Astrocyte of the spinal cord (primary cell): ENCODE measurements at regions not wholly inside any gene's neighbourhood (a gene's known extent, or its start where the extent isn't known, plus 50 kb on each side); places are given as distances from the start of the nearest gene placed in this dataset.

ENCODE experiments used
- DNase-seq: peaks from one replicate; pipeline ENCODE4 v3.0.0; 2011; ENCODE audit warnings: low read depth, low spot score
- H3K4me3 ChIP-seq: 2 replicates; pipeline ENCODE4 v1.5.1; 2011; ENCODE audit warnings: low read depth, mild to moderate bottlenecking, low read length, moderate library complexity
- CTCF ChIP-seq: IDR thresholded peaks from 2 replicates; pipeline ENCODE4 v1.5.1; 2012; ENCODE audit warnings: low read depth, mild to moderate bottlenecking, low read length, inconsistent platforms
- in situ Hi-C: cut with HindIII; loops from 2 replicates; pipeline ENCODE4 v1.10.0; 2017; ENCODE audit warnings: low sequenced_read_pairs

GRCh38 chr4:136967069-136967468 lies 565.2 kb downstream of the PCDH18 start:
- in situ Hi-C loops: no loop called here
- H3K4me3 ChIP-seq: no peak overlapping the region
- TF ChIP-seq CTCF: no peak
- DNase-seq: no peak

- in situ Hi-C loops: no loop called here
- no peak for TF ChIP-seq CTCF
- DNase-seq: no peak
- no peak overlapping the region for H3K4me3 ChIP-seq
Observed at GRCh38 chr4:136965478-136965877, 566.8 kb downstream of the PCDH18 start.

- in situ Hi-C loops: no loop called here
- TF ChIP-seq CTCF: no peak
- no peak overlapping the region for H3K4me3 ChIP-seq
- no peak for DNase-seq
Observed at GRCh38 chr4:136962868-136963267, 569.4 kb downstream of the PCDH18 start.

GRCh38 chr4:136946307-136946907 lies 585.9 kb downstream of the PCDH18 start:
- DNase-seq: no peak

GRCh38 chr4:136939781-136940180 lies 592.5 kb downstream of the PCDH18 start:
- DNase-seq: no peak
- TF ChIP-seq CTCF: no peak
- in situ Hi-C loops: no loop called here
- H3K4me3 ChIP-seq: no peak overlapping the region

More at GRCh38 chr4:136946307-136946907, 585.9 kb downstream of the PCDH18 start:
- TF ChIP-seq CTCF: no peak
- in situ Hi-C loops: no loop called here
- no peak overlapping the region for H3K4me3 ChIP-seq

- H3K4me3 ChIP-seq: no peak overlapping the region
- no peak for DNase-seq
- TF ChIP-seq CTCF: no peak
- in situ Hi-C loops: no loop called here
Observed at GRCh38 chr4:136935871-136936270, 596.4 kb downstream of the PCDH18 start.
